SU-DHL-6 (cell line): ENCODE measurements at regions not wholly inside any gene's neighbourhood (a gene's known extent, or its start where the extent isn't known, plus 50 kb on each side); places are given as distances from the start of the nearest gene placed in this dataset.
A peak's percentile ranks its signal among the peaks of the same experiment; 100 is the strongest.

Experiments used
- H2AFZ ChIP-seq: fragments of 200-600 bp; sonication (generic); 2 replicates; pipeline ENCODE4 v1.6.1; 2014; ENCODE audit warnings: low read depth, mild to moderate bottlenecking, moderate library complexity, mixed read lengths, antibody characterized with exemption, low read length; ENCODE audit not compliant: severe bottlenecking
- H3F3A ChIP-seq: fragments of 200-600 bp; shearing (Covaris generic); 2 replicates; pipeline ENCODE4 v1.6.0; 2016; ENCODE audit warnings: antibody characterized with exemption, mild to moderate bottlenecking; ENCODE audit not compliant: insufficient read depth
- H3K27ac ChIP-seq: fragments of 200-600 bp; sonication (generic); 2 replicates; pipeline ENCODE4 v1.5.1; 2016; ENCODE audit warnings: low read depth, mild to moderate bottlenecking, low read length, moderate library complexity, mixed read lengths
- H3K27me3 ChIP-seq: fragments of 200-600 bp; sonication (generic), shearing (Covaris generic); 2 replicates; pipeline ENCODE4 v1.6.0; 2014; ENCODE audit warnings: mild to moderate bottlenecking, low read length
- H3K36me3 ChIP-seq: fragments of 200-600 bp; sonication (generic); 2 replicates; pipeline ENCODE4 v1.6.1; 2014; ENCODE audit warnings: mild to moderate bottlenecking, low read length, mixed read lengths
- H3K4me2 ChIP-seq: fragments of 300-600, 200-600 bp; shearing (Covaris generic), sonication (generic); 2 replicates; pipeline ENCODE4 v1.6.0; 2014; ENCODE audit warnings: low read length, low read depth, mild to moderate bottlenecking; ENCODE audit not compliant: poor library complexity, severe bottlenecking
- H3K4me3 ChIP-seq: fragments of 200-600 bp; sonication (generic); 2 replicates; pipeline ENCODE4 v1.5.1; 2014; ENCODE audit warnings: antibody characterized with exemption, low read length, mild to moderate bottlenecking, mixed read lengths; ENCODE audit not compliant: insufficient read depth, poor library complexity, severe bottlenecking
- H3K79me2 ChIP-seq: fragments of 200-600 bp; sonication (generic); 2 replicates; pipeline ENCODE4 v1.6.1; 2014; ENCODE audit warnings: mild to moderate bottlenecking, low read length, moderate library complexity; ENCODE audit not compliant: insufficient read depth
- H3K9ac ChIP-seq: fragments of 200-600 bp; sonication (generic); 2 replicates; pipeline ENCODE4 v1.7.0; 2014; ENCODE audit warnings: mild to moderate bottlenecking, low read length
- H3K9me2 ChIP-seq: fragments of 200-600 bp; sonication (generic); replicated peaks from 2 replicates; pipeline ENCODE4 v1.6.1; 2014; ENCODE audit warnings: low read length; ENCODE audit not compliant: insufficient read depth
- H3K9me3 ChIP-seq: fragments of 200-600 bp; sonication (generic); 2 replicates; pipeline ENCODE4 v1.6.1; 2014; ENCODE audit warnings: low read length, mixed read lengths; ENCODE audit not compliant: insufficient read depth
- H4K20me1 ChIP-seq: fragments of 200-600 bp; sonication (generic); 2 replicates; pipeline ENCODE4 v1.6.1; 2014; ENCODE audit warnings: low read depth, mild to moderate bottlenecking, antibody characterized with exemption, low read length, moderate library complexity, mixed read lengths
- CTCF ChIP-seq: fragments of 200-600 bp; sonication (generic); IDR thresholded peaks from one replicate; pipeline ENCODE4 v1.5.1; 2017; ENCODE audit warnings: antibody characterized with exemption, mild to moderate bottlenecking, low read length, moderate library complexity; ENCODE audit not compliant: insufficient read depth, poor library complexity, severe bottlenecking
- EZH2phosphoT487 ChIP-seq: fragments of 200-600 bp; sonication (generic), shearing (Covaris generic); conservative IDR thresholded peaks from 2 replicates; pipeline ENCODE4 v1.6.1; 2018; ENCODE audit warnings: mild to moderate bottlenecking, antibody characterized with exemption, low read length, moderate library complexity, mixed read lengths

GRCh38 chr5:173746047-173746646, 129.7 kb upstream of the BOD1 start:
- Histone ChIP-seq H3K9me2 (no peaks in the 10 kb centered on the region), H3K9me3 (no peaks in the 10 kb centered on the region), H3K27me3 (no peaks in the 10 kb centered on the region), H3K4me3 (peak overlapping the region; percentile 15), H3F3A (peaks cover 27% of the 10 kb centered on the region), H4K20me1 (no peaks in the 10 kb centered on the region), H3K36me3 (no peaks in the 10 kb centered on the region), H3K4me2 (peak overlapping the region; percentile 62), H3K79me2 (no peaks in the 10 kb centered on the region), H2AFZ (no peak overlapping the region), H3K27ac (peak overlapping the region; percentile 92), H3K9ac (peak overlapping the region; percentile 44)
- TF ChIP-seq EZH2phosphoT487 (no peak), CTCF (no peak)

- TF ChIP-seq CTCF (no peak), EZH2phosphoT487 (no peak)
- Histone ChIP-seq H3K9ac (no peak overlapping the region), H3K27ac (no peak overlapping the region), H3K4me2 (no peak overlapping the region), H3K27me3 (no peaks in the 10 kb centered on the region), H2AFZ (no peak overlapping the region), H3F3A (peaks cover 27% of the 10 kb centered on the region), H3K4me3 (no peak overlapping the region), H4K20me1 (no peaks in the 10 kb centered on the region), H3K36me3 (no peaks in the 10 kb centered on the region), H3K9me3 (no peaks in the 10 kb centered on the region), H3K79me2 (no peaks in the 10 kb centered on the region), H3K9me2 (no peaks in the 10 kb centered on the region)
These were observed 131.4 kb upstream of the BOD1 start for GRCh38 chr5:173747876-173748275.

- Histone ChIP-seq H3K79me2 (no peaks in the 10 kb centered on the region), H3F3A (peaks cover 13% of the 10 kb centered on the region; the same call in 1 of the 2 replicates), H2AFZ (no peak overlapping the region), H3K9ac (no peak overlapping the region), H3K36me3 (no peaks in the 10 kb centered on the region), H3K4me3 (no peak overlapping the region), H4K20me1 (no peaks in the 10 kb centered on the region), H3K9me2 (no peaks in the 10 kb centered on the region), H3K27me3 (no peaks in the 10 kb centered on the region), H3K27ac (no peak overlapping the region), H3K9me3 (no peaks in the 10 kb centered on the region), H3K4me2 (no peak overlapping the region)
- TF ChIP-seq EZH2phosphoT487 (no peak), CTCF (no peak)
These were observed 134.3 kb upstream of the BOD1 start for GRCh38 chr5:173750538-173751265.
